HG02763 (cell line): ENCODE measurements at regions not wholly inside any gene's neighbourhood (a gene's known extent, or its start where the extent isn't known, plus 50 kb on each side); places are given as distances from the start of the nearest gene placed in this dataset.
"Not testable (repeated sequence)": the region's sequence is repeated elsewhere in the genome, so short reads cannot be mapped to it uniquely, and the experiment has no call there.

Experiments
- ATAC-seq: cut with Tn5 transposase; IDR thresholded peaks from one replicate; pipeline ENCODE4 v1.9.1; 2021; ENCODE audit warnings: mild to moderate bottlenecking, moderate library complexity; ENCODE audit not compliant: unreplicated experiment

DNA sequence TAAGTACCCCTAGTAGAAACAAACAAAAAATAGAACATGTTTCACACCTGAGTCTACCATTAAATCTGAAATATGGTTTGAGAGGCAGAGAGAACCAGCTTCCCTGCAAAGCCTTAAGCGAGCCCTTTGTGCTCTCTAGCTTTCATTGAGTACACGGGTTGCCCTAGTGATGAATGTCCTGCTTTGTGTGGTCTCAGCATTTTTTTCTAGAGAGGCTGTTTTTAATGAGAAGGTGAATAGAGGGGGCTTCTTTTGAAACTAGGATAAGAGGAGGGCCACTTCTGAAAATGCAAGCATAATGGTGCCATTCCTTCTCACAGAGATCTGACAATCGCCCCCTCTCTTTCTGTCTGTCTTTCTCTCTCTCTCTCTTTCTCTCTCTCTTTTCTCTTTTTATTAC, 131.3 kb downstream of the MACIR start:
- ATAC-seq, result no peak

GRCh38 chr5:103389357-103389756, 130.8 kb downstream of the MACIR start:
- no peak for ATAC-seq

DNA sequence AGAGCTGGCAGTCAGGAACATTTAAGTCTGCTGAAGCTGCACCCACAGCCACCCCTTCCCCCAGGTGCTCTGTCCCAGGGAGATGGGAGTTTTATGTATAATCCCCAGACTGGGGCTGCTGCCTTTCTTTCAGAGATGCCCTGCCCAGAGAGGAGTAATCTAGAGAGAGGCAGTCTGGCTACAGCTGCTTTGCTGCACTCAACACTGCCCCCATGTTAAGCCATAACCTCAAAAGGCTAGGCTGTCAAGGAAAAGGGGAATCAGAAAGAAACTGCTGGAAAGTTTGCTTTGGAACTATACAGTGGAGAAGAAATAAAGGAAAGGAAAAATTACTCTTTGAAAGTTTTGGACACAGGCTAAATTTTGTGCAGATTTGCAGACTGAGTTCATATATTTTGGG, 127.2 kb downstream of the MACIR start:
- no peak for ATAC-seq

- not testable (repeated sequence) for ATAC-seq
These were observed 119.1 kb downstream of the MACIR start for GRCh38 chr5:103377638-103378037.

- ATAC-seq, result no peak
These were observed 117.5 kb downstream of the MACIR start for GRCh38 chr5:103375863-103376591.

DNA sequence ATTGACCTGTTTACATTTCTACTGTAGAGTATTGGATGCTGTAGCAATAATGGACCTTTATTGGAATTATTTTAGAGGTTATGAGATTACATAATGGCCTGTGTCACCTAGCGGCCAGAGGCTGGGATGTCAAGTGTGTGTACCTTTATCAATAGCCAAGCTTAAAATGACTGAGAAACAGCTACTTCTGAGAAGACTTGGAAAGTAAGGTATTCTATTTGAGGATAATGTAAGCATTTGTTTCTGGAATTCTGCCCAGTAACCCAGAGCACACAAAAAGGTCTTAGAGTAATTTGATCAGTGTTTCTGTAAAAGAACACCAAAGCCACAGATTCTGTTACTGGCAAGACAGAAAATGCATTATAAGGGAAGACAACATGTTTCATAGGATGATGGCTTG, 116.8 kb downstream of the MACIR start:
- no peak for ATAC-seq

DNA sequence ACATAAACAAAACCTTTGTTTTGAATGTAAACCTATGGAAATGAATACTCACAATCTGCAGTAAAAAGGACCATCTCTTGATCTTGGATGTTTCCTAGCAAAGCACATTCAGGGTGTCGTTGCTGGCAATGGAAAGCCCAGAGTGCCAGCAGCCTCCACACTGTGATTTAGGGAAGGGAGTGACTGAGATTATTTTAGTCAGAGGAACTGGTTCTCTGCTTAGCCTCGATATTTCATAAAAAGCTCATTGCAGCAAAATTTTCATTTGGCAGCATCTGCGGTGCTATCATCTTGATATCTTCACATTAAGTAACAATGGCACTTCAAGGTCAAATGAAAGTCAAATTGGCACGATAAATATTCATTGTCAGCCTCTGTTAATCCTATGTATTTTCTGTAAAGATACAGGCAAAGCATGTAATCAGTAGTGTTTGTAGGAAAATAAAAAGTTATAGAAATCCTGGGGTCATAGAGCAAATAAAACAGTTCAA, 116.0 kb downstream of the MACIR start:
- no peak for ATAC-seq

DNA sequence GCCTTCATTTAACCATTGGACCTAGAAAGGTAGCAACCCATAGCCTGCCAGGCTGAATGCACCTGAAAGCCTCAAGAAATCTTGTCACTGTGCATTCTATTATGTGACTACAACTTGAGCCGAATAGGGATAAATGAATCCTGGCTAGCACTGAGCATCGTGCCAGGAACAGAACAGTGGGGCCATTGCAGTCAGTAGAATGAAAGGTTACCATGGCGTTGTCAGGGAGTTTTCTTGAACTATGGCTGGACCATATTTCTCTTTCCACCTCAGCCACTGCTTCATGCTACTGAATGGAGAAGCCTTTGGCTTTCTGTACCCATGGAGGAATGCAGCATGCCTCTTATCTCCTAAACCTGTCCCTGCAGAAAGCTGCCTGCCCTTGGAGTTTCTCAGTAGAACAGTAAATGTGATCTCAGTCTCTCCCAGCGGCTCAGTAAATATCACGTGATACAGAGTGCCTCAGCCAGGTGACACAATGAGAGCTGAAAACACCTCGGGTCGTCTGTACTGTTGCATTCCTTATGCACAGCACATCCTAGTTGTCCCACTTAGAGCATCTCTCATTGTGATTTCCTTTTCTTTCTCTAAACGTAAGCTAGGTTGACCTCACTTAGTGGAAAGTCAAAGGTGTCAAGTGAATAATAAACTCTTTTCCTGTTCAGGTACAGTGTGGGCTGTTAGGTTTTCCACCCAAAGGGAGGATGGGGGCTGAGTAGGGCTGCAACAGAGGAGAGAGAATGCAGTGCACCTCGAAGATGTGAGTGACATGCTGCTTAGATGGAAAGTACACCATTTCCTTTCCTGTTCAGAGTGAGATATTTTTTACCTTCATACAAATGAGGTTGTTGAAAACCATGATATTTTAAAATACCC, 115.3 kb downstream of the MACIR start:
- ATAC-seq, result no peak

- ATAC-seq, result no peak
These were observed 112.6 kb downstream of the MACIR start for GRCh38 chr5:103371046-103371607.

- ATAC-seq, result no peak
These were observed 110.9 kb downstream of the MACIR start for GRCh38 chr5:103369125-103370120.

- no peak for ATAC-seq
These were observed 109.1 kb downstream of the MACIR start for GRCh38 chr5:103367702-103368101.

DNA sequence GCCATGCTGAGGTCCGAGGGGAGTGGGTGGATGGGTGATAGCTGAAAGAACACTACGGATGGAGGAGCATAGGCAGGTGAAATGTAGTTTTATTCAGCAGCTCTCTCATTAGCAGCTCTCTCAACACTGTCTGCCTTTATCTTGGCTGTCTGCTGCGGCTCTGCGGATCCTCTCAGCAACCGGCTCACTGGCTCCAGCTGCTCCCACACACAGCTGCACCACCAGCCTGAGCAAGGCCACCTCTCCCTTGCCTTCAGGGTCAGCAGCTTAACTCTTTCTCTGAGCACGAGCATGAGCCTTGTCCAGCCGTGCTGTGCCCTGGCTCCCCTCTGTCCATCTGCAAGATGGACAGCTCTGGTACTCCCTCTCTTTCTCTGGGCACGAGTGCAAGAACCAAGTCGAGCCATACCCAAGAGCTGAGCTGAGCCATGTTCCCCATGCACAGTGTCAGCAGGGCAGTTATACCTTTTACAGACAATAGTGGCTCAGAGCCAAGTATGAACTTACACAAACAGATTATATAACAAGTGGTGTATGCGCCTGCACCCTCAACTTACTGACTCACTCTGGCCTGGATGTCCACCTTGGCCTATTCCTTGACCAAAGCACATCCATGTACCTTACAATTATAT, 108.5 kb downstream of the MACIR start:
- no peak for ATAC-seq

DNA sequence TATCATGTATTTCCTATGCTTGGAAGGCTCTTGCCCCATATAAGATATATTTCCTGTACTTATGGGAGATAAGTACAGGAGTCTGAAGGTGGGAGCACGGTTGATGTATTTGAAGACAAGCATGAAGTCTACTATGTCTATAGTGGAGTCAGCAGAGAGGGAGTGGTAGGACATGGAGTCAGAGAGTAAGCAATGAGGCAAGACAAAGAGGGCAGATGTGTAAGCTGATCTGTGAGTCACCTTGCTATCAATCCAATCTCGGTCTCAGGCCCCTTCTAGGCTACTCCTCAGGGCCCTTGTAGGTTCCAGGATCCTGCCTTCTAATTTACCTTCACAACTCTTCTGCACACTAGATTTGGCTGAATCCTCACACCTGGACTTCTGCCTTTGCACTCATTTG, 105.5 kb downstream of the MACIR start:
- ATAC-seq, result no peak

DNA sequence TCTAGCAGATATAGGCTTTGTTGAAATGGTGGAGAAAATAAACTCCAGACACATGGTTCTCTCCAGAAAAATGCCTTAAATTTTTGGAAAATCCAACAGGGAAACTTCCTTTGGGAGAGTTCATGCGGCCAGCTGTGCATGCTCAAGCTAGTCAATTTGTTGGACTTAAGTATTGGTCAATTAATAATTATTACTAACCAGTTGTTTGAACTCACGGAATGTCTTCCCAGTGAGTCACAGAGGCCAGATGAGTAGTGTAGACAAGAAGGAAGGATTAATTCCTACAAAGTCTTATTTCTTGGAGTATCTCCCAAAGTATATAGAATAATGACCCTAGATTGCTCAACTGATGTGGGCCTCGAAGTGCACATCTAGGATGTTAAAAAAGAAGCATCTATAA, 103.6 kb downstream of the MACIR start:
- no peak for ATAC-seq

DNA sequence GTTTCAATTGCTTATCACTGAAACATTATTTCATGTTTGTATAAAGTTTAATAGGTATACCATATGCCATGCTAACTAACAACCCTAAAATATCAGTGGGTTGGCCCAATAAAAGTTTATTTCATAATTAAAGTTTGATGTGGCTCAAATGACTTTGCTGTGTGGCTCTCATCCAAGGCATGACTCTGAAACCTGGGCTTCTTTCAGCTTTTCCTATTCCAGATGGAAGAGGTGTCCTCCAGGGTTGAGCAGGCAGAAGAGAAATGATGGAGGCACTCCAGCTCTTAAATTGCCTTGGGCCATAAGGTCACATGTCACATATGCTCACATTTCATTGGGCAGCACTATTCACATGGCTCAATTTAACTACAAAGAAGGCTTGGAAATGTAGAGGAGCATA, 101.9 kb downstream of the MACIR start:
- no peak for ATAC-seq

DNA sequence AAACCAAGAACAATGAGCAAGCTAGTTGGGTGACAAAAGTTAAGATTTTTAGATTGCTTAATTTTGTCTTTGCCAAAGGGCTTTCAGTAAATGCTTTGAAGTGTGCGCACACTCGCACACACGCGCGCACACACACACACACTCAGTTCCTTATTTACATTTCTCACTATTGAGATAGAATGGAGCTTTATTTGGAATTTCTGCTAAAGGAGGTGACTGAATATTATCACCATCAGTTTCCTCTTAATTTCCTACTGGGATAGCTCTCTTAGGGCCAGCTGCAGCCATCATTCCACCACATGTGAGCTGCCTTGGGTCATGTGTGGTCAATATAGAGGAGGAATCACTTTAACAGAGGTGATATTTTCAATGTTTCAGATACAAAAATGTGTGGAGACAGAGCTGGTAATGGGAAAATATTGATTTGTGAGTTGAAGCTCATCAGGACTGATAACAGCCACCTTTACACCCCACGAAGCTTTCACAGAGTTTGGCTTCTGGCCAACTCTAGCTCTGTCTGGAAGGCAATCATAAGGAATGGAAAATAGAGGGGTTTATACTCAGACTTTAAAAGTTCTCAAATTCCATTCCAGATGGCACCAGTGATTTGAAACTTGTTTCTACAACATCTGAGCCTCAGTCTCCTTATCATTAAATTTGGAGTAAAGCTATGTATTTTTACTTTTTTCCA, 99.9 kb downstream of the MACIR start:
- no peak for ATAC-seq

DNA sequence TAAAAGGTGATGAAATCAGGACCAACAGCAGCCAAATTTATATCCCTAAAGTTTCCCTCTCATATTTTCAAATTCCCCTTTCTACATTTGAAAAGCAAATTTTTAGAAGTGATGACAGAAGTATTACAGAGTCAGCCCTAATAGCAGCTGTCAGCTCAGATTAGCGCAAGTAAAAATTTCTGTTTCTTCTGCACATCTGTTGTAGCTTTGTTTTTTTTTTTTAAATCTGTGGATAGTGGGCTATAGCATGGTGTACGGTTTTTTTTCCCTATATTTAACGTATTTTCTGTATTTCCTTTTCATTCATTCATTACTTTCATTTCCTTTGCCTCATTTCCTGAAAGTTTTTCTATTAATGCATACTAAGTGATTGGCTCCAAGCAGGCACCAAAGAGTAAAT, 99.1 kb downstream of the MACIR start:
- ATAC-seq, result no peak

DNA sequence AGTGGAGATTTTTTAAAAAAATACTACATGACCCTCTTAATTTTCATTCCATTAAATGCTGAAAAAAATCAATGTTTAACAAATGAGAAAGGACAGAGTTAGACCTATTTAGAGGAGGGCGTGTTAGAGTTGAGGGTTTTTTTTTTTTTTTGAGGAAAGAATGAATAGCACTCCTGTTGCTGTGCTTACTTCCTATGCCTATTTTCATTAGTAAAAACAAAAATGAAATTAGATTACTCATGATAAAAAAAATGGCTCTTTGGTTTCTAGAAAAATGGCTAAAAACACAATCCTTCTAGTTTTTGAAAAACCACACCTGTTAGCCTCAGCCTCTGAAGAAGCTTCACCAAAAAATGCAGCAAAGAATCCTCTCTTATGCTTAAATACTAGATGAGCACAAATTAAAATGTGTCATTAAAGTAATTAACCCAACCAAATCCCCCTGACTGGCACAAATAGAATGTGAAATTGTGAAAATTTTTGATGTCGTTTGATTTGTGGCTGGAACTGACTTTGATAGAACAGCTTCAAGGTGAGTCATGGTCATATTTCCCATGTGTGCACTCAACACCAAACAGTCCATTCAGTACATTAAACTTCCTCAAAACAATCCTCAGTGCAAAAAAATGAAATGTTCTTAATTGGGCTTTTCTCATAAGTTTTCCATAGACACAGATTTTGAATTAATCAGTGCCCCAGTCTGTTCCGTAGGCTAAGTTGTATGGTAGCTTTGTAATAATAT, 98.0 kb downstream of the MACIR start:
- no peak for ATAC-seq

DNA sequence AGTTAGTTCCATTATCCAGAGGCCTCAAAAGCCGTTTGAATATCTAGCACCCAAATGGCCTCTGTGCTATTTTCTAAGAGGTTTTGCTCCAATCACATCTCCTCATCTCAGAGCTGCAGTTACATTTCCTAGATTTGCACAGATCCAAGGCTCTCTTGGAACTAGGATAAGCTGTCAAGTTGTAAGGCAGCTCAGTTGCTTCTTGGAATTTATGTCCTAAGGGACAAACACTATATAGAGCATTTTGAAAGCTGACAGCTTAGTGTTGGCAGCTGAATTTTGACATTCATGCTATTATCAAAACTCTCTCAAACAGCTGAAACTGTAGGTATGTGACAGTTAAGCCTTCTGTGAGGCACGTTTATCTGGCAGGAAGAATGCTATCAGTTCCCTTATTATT, 97.0 kb downstream of the MACIR start:
- no peak for ATAC-seq
